CD4-positive, alpha-beta memory T cell (primary cell): ENCODE measurements at regions not wholly inside any gene's neighbourhood (a gene's known extent, or its start where the extent isn't known, plus 50 kb on each side); places are given as distances from the start of the nearest gene placed in this dataset.

Source experiments
- CTCF ChIA-PET: fragments of 350-600 bp; sonication (Branson Sonifier 250); formaldehyde crosslinking; loops from one replicate; lab custom pipeline; 2021; ENCODE audit warnings: inconsistent platforms; ENCODE audit not compliant: partially characterized antibody; lab: Charles Lee
- POLR2A ChIA-PET: fragments of 350-600 bp; sonication (Branson Sonifier 250); formaldehyde crosslinking; loops from one replicate; lab custom pipeline; 2021; ENCODE audit not compliant: partially characterized antibody; lab: Charles Lee
- DNase-seq, 5 donors: peaks; one replicate each; pipeline versions ENCODE4 v3.0.0 to v3.0.0-alpha.2; 2020 to 2022; ENCODE audit warnings: mixed read lengths in 1 of 5
- H3K27ac ChIP-seq: one replicate; pipeline ENCODE4 v1.7.0; 2013; ENCODE audit warnings: low read depth, low read length
- H3K27me3 ChIP-seq: 2 replicates; pipeline ENCODE4 v1.7.0; 2013; ENCODE audit warnings: mild to moderate bottlenecking, low read length, moderate library complexity; ENCODE audit not compliant: insufficient read depth
- H3K36me3 ChIP-seq: 2 replicates; pipeline ENCODE4 v1.7.0; 2013; ENCODE audit warnings: mild to moderate bottlenecking, low read length, moderate library complexity; ENCODE audit not compliant: insufficient read depth
- H3K4me1 ChIP-seq: 2 replicates; pipeline ENCODE4 v1.7.0; 2013; ENCODE audit warnings: mild to moderate bottlenecking, low read length, moderate library complexity; ENCODE audit not compliant: insufficient read depth
- H3K4me3 ChIP-seq, 2 donors: one replicate each; pipeline ENCODE4 v1.7.0; 2013; ENCODE audit warnings: low read length in 2 of 2, mild to moderate bottlenecking in 1 of 2
- H3K9me3 ChIP-seq, 2 donors: one replicate each; pipeline ENCODE4 v1.7.0; 2013; ENCODE audit warnings: low read length in 2 of 2, control low read depth in 1 of 2; ENCODE audit not compliant: control insufficient read depth in 1 of 2
- H3K27ac Mint-ChIP-seq, 7 donors: one replicate each; pipeline ENCODE4 v1.8.0; 2020 to 2021; ENCODE audit warnings: mixed read lengths in 7 of 7, mild to moderate bottlenecking in 6 of 7, inconsistent platforms in 3 of 7, moderate library complexity in 3 of 7
- H3K27me3 Mint-ChIP-seq, 2 donors: one replicate each; pipeline ENCODE4 v1.8.0; 2020 to 2021; ENCODE audit warnings: mixed read lengths in 2 of 2
- H3K36me3 Mint-ChIP-seq, 2 donors: one replicate each; pipeline ENCODE4 v1.8.0; 2020 to 2021; ENCODE audit warnings: mixed read lengths in 2 of 2, inconsistent platforms in 1 of 2, mild to moderate bottlenecking in 1 of 2
- H3K4me1 Mint-ChIP-seq, 4 donors: one replicate each; pipeline ENCODE4 v1.8.0; 2020 to 2021; ENCODE audit warnings: mixed read lengths in 4 of 4, mild to moderate bottlenecking in 1 of 4
- H3K4me3 Mint-ChIP-seq, 8 donors: one replicate each; pipeline ENCODE4 v1.8.0; 2020 to 2021; ENCODE audit warnings: mixed read lengths in 8 of 8, mild to moderate bottlenecking in 7 of 8, moderate library complexity in 6 of 8, inconsistent platforms in 3 of 8
- H3K9me3 Mint-ChIP-seq, 8 donors: one replicate each; pipeline ENCODE4 v1.8.0; 2020 to 2021; ENCODE audit warnings: mixed read lengths in 8 of 8, mild to moderate bottlenecking in 5 of 8, inconsistent platforms in 3 of 8, moderate library complexity in 1 of 8
- intact Hi-C: fragments of 100-400 bp; cut with micrococcal nuclease; formaldehyde crosslinking; loops from one replicate; pipeline ENCODE4 v1.15.1; 2023

DNA sequence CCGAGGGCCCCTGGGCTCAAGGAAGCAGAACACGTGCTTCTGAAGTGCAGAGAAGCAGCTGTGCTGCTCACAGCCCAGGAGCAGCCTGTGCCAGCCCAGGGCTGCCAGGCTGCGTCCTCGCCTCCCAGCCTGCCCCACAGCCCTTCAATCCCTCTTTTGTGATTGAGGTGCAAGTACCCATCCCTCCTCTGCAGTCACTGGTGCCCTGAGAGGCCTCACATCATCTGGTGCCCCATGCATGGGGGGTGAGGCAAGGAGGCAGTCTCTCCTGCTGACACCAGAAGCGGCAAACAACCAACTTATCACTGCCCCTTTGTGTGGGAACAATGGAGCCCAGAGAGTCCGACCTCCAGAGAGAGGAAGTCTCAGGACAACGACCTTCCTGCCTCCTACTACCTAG lies 49.8 kb upstream of the FGFR2 start:
- Histone ChIP-seq H3K36me3 (no peaks in the 10 kb centered on the region), H3K9me3 (no peaks in the 10 kb centered on the region), H3K27ac (no peak overlapping the region), H3K4me3 (no peak overlapping the region), H3K4me1 (no peaks in the 10 kb centered on the region), H3K27me3 (no peaks in the 10 kb centered on the region)
- H3K27me3 Mint-ChIP-seq: peaks cover 10 to 12% of the 10 kb centered on the region in 2 donors
- H3K4me3 Mint-ChIP-seq: no peak overlapping the region
- peaks cover 0 to 10% (median 2%) of the 10 kb centered on the region in 8 donors for H3K9me3 Mint-ChIP-seq
- H3K4me1 Mint-ChIP-seq: no peaks in the 10 kb centered on the region
- no peak for DNase-seq
- CTCF ChIA-PET: no interaction called here
- intact Hi-C loops: no loop called here
- H3K36me3 Mint-ChIP-seq: no peaks in the 10 kb centered on the region
- no peak overlapping the region for H3K27ac Mint-ChIP-seq
- POLR2A ChIA-PET: no interaction called here
